22Rv1 (cell line): ENCODE measurements at regions not wholly inside any gene's neighbourhood (a gene's known extent, or its start where the extent isn't known, plus 50 kb on each side); places are given as distances from the start of the nearest gene placed in this dataset.

ENCODE experiments used
- H3K27ac ChIP-seq: fragments of 450-650 bp; 2 replicates; pipeline ENCODE4 v1.5.1; 2017
- ZFX ChIP-seq: fragments of 450-650 bp; IDR thresholded peaks from 2 replicates; pipeline ENCODE4 v1.6.1; 2017; ENCODE audit warnings: antibody characterized with exemption, borderline replicate concordance
- TF ChIP-seq, protein P1 (sequence below): fragments of 450-650 bp; IDR thresholded peaks from 2 replicates; pipeline ENCODE4 v1.5.1; 2017; ENCODE audit warnings: mild to moderate bottlenecking

DNA sequence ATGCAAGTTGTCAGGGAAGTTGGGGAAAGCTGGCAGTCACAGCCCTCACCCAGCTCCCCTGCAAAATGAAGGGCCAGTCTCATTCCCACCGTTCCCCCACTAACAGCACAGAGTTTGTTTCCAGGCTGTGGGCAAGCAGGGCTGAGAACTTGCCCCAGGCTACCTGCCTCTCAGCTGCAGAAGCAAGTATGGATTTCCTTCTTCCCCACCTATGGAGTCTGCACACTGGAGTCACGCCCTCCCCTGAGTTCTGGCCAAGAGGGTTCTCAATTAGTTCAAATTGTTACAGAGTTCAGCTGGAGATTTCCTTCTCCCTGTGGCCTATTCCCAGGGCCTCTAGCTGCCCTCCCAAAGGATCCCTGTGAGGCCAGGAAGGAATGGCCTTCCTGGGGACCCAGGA lies 90.1 kb upstream of the ATP11B start:
- H3K27ac ChIP-seq, result no peak overlapping the region
- TF ChIP-seq, protein P1, sequence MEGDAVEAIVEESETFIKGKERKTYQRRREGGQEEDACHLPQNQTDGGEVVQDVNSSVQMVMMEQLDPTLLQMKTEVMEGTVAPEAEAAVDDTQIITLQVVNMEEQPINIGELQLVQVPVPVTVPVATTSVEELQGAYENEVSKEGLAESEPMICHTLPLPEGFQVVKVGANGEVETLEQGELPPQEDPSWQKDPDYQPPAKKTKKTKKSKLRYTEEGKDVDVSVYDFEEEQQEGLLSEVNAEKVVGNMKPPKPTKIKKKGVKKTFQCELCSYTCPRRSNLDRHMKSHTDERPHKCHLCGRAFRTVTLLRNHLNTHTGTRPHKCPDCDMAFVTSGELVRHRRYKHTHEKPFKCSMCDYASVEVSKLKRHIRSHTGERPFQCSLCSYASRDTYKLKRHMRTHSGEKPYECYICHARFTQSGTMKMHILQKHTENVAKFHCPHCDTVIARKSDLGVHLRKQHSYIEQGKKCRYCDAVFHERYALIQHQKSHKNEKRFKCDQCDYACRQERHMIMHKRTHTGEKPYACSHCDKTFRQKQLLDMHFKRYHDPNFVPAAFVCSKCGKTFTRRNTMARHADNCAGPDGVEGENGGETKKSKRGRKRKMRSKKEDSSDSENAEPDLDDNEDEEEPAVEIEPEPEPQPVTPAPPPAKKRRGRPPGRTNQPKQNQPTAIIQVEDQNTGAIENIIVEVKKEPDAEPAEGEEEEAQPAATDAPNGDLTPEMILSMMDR, result no peak
- TF ChIP-seq ZFX, result no peak

DNA sequence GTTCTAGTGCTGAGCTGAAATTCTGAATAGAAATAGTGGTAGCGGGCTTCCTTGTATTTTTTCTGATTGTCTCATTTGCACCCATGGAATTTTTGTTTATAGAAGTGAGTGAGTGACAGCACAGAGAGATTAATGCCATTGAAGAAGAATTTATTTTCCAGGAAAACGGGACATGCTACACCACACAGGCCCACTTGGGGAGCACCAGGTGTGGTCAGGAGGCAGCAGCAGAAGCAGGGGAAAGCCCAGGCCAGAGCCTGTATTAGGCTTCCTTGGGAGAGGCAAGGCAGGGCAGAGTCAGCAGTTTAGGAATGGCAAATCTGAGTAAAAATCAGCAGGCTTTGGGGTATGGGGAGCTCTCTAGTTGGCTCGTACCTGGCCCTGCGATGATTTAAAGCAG lies 88.4 kb upstream of the ATP11B start:
- TF ChIP-seq ZFX, result no peak
- TF ChIP-seq, protein P1, result no peak
- H3K27ac ChIP-seq, result no peak overlapping the region

DNA sequence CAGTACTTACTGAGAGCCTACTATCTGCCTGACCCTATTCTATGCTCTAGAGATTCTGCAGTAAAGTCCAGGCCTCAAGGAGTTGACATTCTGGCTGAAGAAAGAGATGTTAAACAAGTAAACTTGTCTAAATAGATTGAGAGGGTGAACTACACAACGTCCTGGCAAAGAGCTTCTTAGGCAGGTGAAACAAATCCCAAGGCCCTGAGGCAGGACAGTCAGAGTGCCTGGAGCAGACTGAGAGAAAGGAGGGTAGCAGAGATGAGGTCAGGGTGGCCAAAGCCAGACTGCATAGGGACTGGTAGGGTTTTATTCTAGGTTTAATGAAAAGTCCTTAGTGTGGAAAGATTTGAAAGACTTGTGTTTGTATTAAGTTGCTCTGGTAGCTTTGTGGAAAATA lies 84.5 kb upstream of the ATP11B start:
- no peak overlapping the region for H3K27ac ChIP-seq
- no peak for TF ChIP-seq ZFX

DNA sequence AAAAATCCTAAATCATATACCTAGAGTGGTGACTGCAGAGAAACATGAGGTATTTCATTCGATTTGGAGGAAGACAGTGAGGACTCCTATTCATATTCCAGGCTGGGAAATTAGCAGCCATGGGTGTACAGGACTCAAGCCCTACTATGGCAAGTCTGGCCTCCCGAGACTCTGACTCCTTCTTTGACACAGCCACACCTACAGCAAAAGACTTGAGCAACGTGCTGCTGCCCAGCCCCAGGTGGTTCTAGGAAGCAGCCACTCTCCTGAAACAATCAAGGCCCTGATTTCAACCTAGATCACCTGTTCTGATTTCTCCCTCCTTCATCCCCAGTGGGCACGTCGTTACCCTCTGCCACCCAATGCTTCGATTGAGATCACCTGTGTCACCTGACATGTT lies 84.0 kb upstream of the ATP11B start:
- no peak overlapping the region for H3K27ac ChIP-seq
- TF ChIP-seq ZFX, result no peak
- TF ChIP-seq, protein P1, result no peak

DNA sequence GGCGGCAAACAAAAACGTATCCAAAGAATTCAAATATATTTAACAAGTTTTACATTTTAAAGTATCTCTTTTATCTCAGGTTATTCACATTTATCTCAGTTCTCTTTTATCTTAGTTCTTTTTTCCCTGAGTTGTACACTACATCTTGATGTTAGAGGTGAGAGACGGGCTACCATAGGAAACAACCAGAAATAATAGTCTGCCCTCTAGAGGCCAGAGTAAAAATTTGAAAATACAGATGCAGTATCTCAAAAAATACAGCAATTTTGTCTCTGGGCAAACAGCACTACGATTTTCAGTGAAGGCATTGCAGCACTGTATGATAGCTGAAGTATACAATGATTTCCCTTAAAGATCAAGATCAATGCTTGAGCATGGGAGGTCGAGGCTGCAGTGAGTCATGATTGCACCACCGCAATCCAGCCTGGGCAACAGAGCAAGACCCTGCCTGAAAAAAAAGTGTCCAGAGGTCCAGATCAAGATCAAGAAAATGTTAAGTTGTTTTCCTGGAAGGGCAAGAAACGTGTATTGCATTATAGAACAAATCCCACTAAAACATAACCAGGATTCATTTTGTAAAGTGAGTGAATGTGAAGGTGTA lies 82.6 kb upstream of the ATP11B start:
- no peak for TF ChIP-seq ZFX
- TF ChIP-seq, protein P1, result peak; percentile 85

DNA sequence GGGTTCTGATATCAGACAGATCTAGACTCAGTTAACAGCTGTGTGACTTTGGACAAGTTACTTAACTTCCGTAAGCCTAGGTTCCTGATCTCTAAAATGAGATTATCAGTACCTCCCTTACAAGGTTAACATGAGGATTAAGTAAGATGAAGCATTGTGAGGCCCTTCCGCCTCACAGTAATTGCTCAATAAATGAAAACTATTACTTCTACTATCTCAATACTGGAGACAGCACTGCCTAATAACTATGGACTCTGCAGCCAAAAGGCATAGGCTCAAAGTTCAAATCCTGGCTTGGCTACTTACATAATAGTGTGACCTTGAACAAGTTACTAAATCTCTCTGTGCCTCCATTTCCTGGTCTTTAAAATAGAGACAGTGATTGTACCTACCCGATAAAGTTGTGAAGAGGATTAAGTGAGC lies 82.0 kb upstream of the ATP11B start:
- no peak for TF ChIP-seq ZFX
- TF ChIP-seq, protein P1, result no peak

More for the DNA sequence above, 82.6 kb upstream of the ATP11B start:
- no peak overlapping the region for H3K27ac ChIP-seq

DNA sequence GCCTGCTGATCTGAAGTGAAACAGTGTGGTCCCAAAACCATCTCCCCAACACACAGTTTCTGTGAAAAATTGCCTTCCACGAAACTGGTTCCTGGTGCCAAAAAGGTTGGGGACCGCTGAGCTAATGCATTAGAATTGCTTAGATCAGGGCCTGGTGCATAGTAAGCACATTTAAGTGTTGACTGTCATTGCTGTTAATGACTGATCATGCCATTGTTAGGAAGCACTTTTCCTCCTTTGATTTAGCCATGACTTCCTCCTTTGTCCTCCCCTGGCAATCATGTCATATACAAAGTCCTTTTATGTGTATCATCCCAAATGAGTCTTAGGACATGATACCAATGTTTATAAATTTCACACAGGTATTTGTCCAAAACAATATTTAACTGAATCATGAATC lies 81.5 kb upstream of the ATP11B start:
- TF ChIP-seq, protein P1, result no peak
- no peak for TF ChIP-seq ZFX
- no peak overlapping the region for H3K27ac ChIP-seq

More for the DNA sequence above, 82.0 kb upstream of the ATP11B start:
- no peak overlapping the region for H3K27ac ChIP-seq

DNA sequence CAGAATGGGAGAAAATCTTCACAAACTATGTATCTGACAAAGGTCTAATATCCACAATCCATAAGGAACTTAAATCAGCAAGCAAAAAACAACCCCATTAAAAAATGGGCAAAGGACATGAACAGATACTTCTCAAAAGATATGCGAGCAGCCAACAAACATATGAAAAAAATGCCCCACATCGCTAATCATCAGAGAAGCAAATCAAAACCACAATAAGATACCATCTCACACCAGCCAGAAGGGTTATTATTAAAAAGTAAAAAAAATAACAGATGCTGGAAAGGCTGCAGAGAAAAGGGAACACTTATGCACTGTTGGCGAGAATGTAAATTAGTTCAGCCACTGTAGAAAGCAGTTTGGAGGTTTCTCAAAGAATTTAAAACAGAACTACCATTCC lies 80.2 kb upstream of the ATP11B start:
- no peak for TF ChIP-seq ZFX
- TF ChIP-seq, protein P1, result no peak
- H3K27ac ChIP-seq, result no peak overlapping the region
